GM12891 (cell line): ENCODE measurements at regions not wholly inside any gene's neighbourhood (a gene's known extent, or its start where the extent isn't known, plus 50 kb on each side); places are given as distances from the start of the nearest gene placed in this dataset.

Experiments
- PAX5 ChIP-seq: IDR thresholded peaks from 2 replicates; pipeline ENCODE4 v1.6.1; 2011; ENCODE audit warnings: low read length, moderate library complexity, mild to moderate bottlenecking; ENCODE audit not compliant: insufficient read depth, severe bottlenecking
- POLR2A ChIP-seq: IDR thresholded peaks from 2 replicates; pipeline ENCODE4 v1.6.1; 2011; ENCODE audit warnings: low read depth, low read length, control low read depth
- POLR2AphosphoS5 ChIP-seq: IDR thresholded peaks from 2 replicates; pipeline ENCODE4 v1.6.1; 2011; ENCODE audit warnings: low read depth, low read length, control low read depth
- POU2F2 ChIP-seq: IDR thresholded peaks from 2 replicates; pipeline ENCODE4 v1.6.1; 2011; ENCODE audit warnings: low read depth, mild to moderate bottlenecking, control low read depth, low read length, moderate library complexity
- SPI1 ChIP-seq: IDR thresholded peaks from 2 replicates; pipeline ENCODE4 v1.6.1; 2011; ENCODE audit warnings: low read depth, low read length, control low read depth
- TAF1 ChIP-seq: IDR thresholded peaks from 2 replicates; pipeline ENCODE4 v1.6.1; 2011; ENCODE audit warnings: low read depth, low read length, control low read depth

DNA sequence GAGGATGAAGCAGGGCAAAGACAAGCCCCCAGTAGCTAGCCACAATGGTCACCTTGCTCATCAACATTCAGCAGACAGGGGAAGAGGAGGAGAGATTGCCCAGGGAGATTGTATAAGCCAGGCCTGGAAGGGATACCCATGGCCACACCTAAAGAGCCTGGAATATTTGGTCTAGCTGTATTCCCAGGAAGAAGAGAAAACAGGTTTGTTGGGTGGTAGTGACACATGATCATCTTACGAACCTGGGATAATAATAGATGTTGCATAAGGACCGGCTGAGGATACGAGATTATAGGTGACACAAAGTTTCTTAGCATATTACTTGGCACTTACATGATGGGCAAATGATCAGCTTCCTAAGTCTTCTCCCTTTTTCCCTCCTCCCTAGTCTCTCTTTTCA lies 95.9 kb downstream of the HHIPL2 start:
- no peak for TF ChIP-seq TAF1
- no peak for TF ChIP-seq POLR2A
- TF ChIP-seq POU2F2 = no peak
- no peak for TF ChIP-seq POLR2AphosphoS5
- TF ChIP-seq SPI1 = no peak
- no peak for TF ChIP-seq PAX5
